H9 (cell line): ENCODE measurements at regions not wholly inside any gene's neighbourhood (a gene's known extent, or its start where the extent isn't known, plus 50 kb on each side); places are given as distances from the start of the nearest gene placed in this dataset.

ENCODE experiments used
- DNase-seq: peaks from one replicate; pipeline ENCODE4 v3.0.0-alpha.2; 2017
- H2AFZ ChIP-seq: one replicate; pipeline ENCODE4 v1.6.1; 2013; ENCODE audit warnings: mild to moderate bottlenecking, low read length, control low read depth, moderate library complexity
- H2AK5ac ChIP-seq: 2 replicates; pipeline ENCODE4 v1.6.1; 2013; ENCODE audit warnings: low read length, control low read depth, mixed read lengths; ENCODE audit not compliant: insufficient read length
- H2BK120ac ChIP-seq: one replicate; pipeline ENCODE4 v1.6.1; 2013; ENCODE audit warnings: low read depth, mild to moderate bottlenecking, low read length, control low read depth, inconsistent platforms; ENCODE audit not compliant: poor library complexity, severe bottlenecking
- H2BK12ac ChIP-seq: 2 replicates; pipeline ENCODE4 v1.6.1; 2013; ENCODE audit warnings: low read length, control low read depth, mixed read lengths, low read depth; ENCODE audit not compliant: insufficient read length
- H2BK15ac ChIP-seq: 2 replicates; pipeline ENCODE4 v1.6.1; 2013; ENCODE audit warnings: low read depth, low read length, control low read depth
- H2BK20ac ChIP-seq: one replicate; pipeline ENCODE4 v1.6.1; 2013; ENCODE audit warnings: low read depth, mild to moderate bottlenecking, low read length, control low read depth, inconsistent platforms; ENCODE audit not compliant: poor library complexity, severe bottlenecking
- H2BK5ac ChIP-seq: 2 replicates; pipeline ENCODE4 v1.6.1; 2013; ENCODE audit warnings: low read length, control low read depth, mixed read lengths; ENCODE audit not compliant: insufficient read length
- H3K14ac ChIP-seq: 2 replicates; pipeline ENCODE4 v1.6.1; 2013; ENCODE audit warnings: low read length, control low read depth; ENCODE audit not compliant: insufficient read depth
- H3K18ac ChIP-seq: 2 replicates; pipeline ENCODE4 v1.6.1; 2013; ENCODE audit warnings: low read depth, mild to moderate bottlenecking, mixed read lengths, low read length, control low read depth; ENCODE audit not compliant: insufficient read length
- H3K23ac ChIP-seq: 2 replicates; pipeline ENCODE4 v1.6.1; 2013; ENCODE audit warnings: low read length, control low read depth, mixed read lengths, low read depth; ENCODE audit not compliant: insufficient read length
- H3K23me2 ChIP-seq: 2 replicates; pipeline ENCODE4 v1.6.1; 2013; ENCODE audit warnings: low read depth, mild to moderate bottlenecking, mixed read lengths, low read length, control low read depth; ENCODE audit not compliant: insufficient read length, poor library complexity, severe bottlenecking
- H3K27ac ChIP-seq: 2 replicates; pipeline ENCODE4 v1.5.1; 2013; ENCODE audit warnings: low read length, control low read depth, mixed read lengths, low read depth; ENCODE audit not compliant: insufficient read length
- H3K27me3 ChIP-seq: 2 replicates; pipeline ENCODE4 v1.6.1; 2013; ENCODE audit warnings: low read length, control low read depth, inconsistent platforms; ENCODE audit not compliant: insufficient read depth
- H3K4ac ChIP-seq: 2 replicates; pipeline ENCODE4 v1.6.1; 2013; ENCODE audit warnings: low read depth, mild to moderate bottlenecking, control low read depth, inconsistent platforms, low read length, moderate library complexity
- H3K4me1 ChIP-seq: 2 replicates; pipeline ENCODE4 v1.6.1; 2013; ENCODE audit warnings: low read length, control low read depth, inconsistent platforms; ENCODE audit not compliant: insufficient read depth
- H3K4me2 ChIP-seq: 2 replicates; pipeline ENCODE4 v1.6.1; 2013; ENCODE audit warnings: low read length, control low read depth, mixed read lengths; ENCODE audit not compliant: insufficient read length, insufficient read depth
- H3K56ac ChIP-seq: 2 replicates; pipeline ENCODE4 v1.6.1; 2013; ENCODE audit warnings: low read depth, mild to moderate bottlenecking, mixed read lengths, low read length, control low read depth; ENCODE audit not compliant: insufficient read length
- H3K79me1 ChIP-seq: 2 replicates; pipeline ENCODE4 v1.6.1; 2013; ENCODE audit warnings: low read depth, mild to moderate bottlenecking, moderate library complexity, low read length, control low read depth, inconsistent platforms; ENCODE audit not compliant: insufficient read depth, poor library complexity, severe bottlenecking
- H3K79me2 ChIP-seq: 2 replicates; pipeline ENCODE4 v1.6.1; 2013; ENCODE audit warnings: low read length, control low read depth, inconsistent platforms; ENCODE audit not compliant: insufficient read depth
- H3K9ac ChIP-seq: 2 replicates; pipeline ENCODE4 v1.6.1; 2013; ENCODE audit warnings: low read length, control low read depth, mixed read lengths; ENCODE audit not compliant: insufficient read length; ENCODE audit errors: extremely low read depth
- H3K9me3 ChIP-seq: one replicate; pipeline ENCODE4 v1.6.1; 2013; ENCODE audit warnings: low read depth, low read length, inconsistent platforms; ENCODE audit not compliant: control insufficient read depth
- H3T11ph ChIP-seq: one replicate; pipeline ENCODE4 v1.6.1; 2013; ENCODE audit warnings: mild to moderate bottlenecking, low read length, control low read depth, inconsistent platforms
- H4K20me1 ChIP-seq: one replicate; pipeline ENCODE4 v1.6.1; 2013; ENCODE audit not compliant: control insufficient read depth, insufficient read length, insufficient read depth
- H4K5ac ChIP-seq: 2 replicates; pipeline ENCODE4 v1.6.1; 2013; ENCODE audit warnings: low read depth, mild to moderate bottlenecking, mixed read lengths, low read length, control low read depth; ENCODE audit not compliant: insufficient read length
- H4K8ac ChIP-seq: replicated peaks from 2 replicates; pipeline ENCODE4 v1.6.1; 2013; ENCODE audit warnings: low read length, control low read depth, mixed read lengths, low read depth; ENCODE audit not compliant: insufficient read length
- H4K91ac ChIP-seq: 2 replicates; pipeline ENCODE4 v1.6.1; 2013; ENCODE audit warnings: low read depth, mild to moderate bottlenecking, moderate library complexity, mixed read lengths, low read length, control low read depth; ENCODE audit not compliant: insufficient read length
- H3K27ac Mint-ChIP-seq, 3 experiments: 2 replicates in 2 of 3; 3 replicates in 1 of 3; pipeline ENCODE4 v1.8.0; 2020 to 2021; ENCODE audit warnings: mixed read lengths in 3 of 3, mild to moderate bottlenecking in 1 of 3, moderate library complexity in 1 of 3
- H3K27me3 Mint-ChIP-seq: 2 replicates; pipeline ENCODE4 v1.8.0; 2021; ENCODE audit warnings: low read depth, mild to moderate bottlenecking, moderate library complexity, mixed read lengths
- H3K36me3 Mint-ChIP-seq, 3 experiments: 2 replicates in 2 of 3; 3 replicates in 1 of 3; pipeline ENCODE4 v1.8.0; 2020 to 2021; ENCODE audit warnings: low read depth in 3 of 3, mixed read lengths in 3 of 3; ENCODE audit not compliant: insufficient read depth in 1 of 3
- H3K4me1 Mint-ChIP-seq, 2 experiments: 2 replicates each; pipeline ENCODE4 v1.8.0; 2020; ENCODE audit warnings: mixed read lengths in 2 of 2
- H3K4me3 Mint-ChIP-seq, 2 experiments: 2 replicates in 1 of 2; 3 replicates in 1 of 2; pipeline ENCODE4 v1.8.0; 2020 to 2021; ENCODE audit warnings: mild to moderate bottlenecking in 2 of 2, mixed read lengths in 2 of 2, moderate library complexity in 1 of 2
- H3K9me3 Mint-ChIP-seq, 2 experiments: 2 replicates in 1 of 2; 3 replicates in 1 of 2; pipeline ENCODE4 v1.8.0; 2020; ENCODE audit warnings: mild to moderate bottlenecking in 2 of 2, mixed read lengths in 2 of 2, moderate library complexity in 1 of 2
- WGBS: extraction: QIAGEN DNeasy Blood & Tissue Kit; methylation state at CpG from one replicate; pipeline ENCODE4 v1.1.7; 2013; ENCODE audit warnings: missing lambda C conversion rate, low lambda C conversion rate, mixed read lengths; ENCODE audit not compliant: insufficient read length; ENCODE audit errors: extremely low coverage; 5-methylcytosine and 5-hydroxymethylcytosine counted together
- TF ChIP-seq, protein P1 (sequence below): fragments of 200-600 bp; sonication (generic); conservative IDR thresholded peaks from 3 replicates; pipeline ENCODE4 v1.8.0; 2021; ENCODE audit warnings: antibody characterized with exemption, mild to moderate bottlenecking

GRCh38 chr7:49093218-49093617 is 168.9 kb downstream of the CDC14C start:
- no peak overlapping the region for H2BK5ac ChIP-seq
- H3K4me1 Mint-ChIP-seq: peaks cover 30 to 34% of the 10 kb centered on the region in 2 experiments
- no peak overlapping the region for H3K14ac ChIP-seq
- no peak overlapping the region for H4K5ac ChIP-seq
- H2BK120ac ChIP-seq: no peak overlapping the region
- no peak overlapping the region for H4K91ac ChIP-seq
- H3K9me3 Mint-ChIP-seq: peaks cover 0 to 5% of the 10 kb centered on the region in 2 experiments; a peak in 4 of 5 replicates
- no peaks in the 10 kb centered on the region for H3K27me3 ChIP-seq
- no peak overlapping the region for H2BK20ac ChIP-seq
- H3K4me2 ChIP-seq: no peak overlapping the region
- TF ChIP-seq, protein P1, sequence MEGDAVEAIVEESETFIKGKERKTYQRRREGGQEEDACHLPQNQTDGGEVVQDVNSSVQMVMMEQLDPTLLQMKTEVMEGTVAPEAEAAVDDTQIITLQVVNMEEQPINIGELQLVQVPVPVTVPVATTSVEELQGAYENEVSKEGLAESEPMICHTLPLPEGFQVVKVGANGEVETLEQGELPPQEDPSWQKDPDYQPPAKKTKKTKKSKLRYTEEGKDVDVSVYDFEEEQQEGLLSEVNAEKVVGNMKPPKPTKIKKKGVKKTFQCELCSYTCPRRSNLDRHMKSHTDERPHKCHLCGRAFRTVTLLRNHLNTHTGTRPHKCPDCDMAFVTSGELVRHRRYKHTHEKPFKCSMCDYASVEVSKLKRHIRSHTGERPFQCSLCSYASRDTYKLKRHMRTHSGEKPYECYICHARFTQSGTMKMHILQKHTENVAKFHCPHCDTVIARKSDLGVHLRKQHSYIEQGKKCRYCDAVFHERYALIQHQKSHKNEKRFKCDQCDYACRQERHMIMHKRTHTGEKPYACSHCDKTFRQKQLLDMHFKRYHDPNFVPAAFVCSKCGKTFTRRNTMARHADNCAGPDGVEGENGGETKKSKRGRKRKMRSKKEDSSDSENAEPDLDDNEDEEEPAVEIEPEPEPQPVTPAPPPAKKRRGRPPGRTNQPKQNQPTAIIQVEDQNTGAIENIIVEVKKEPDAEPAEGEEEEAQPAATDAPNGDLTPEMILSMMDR: no peak
- no CpG with 5 or more reads among the region's 1 CpG for WGBS
- no peak overlapping the region for H4K8ac ChIP-seq
- H3T11ph ChIP-seq: no peak overlapping the region
- H3K4me3 Mint-ChIP-seq: no peak overlapping the region
- no peak overlapping the region for H2BK12ac ChIP-seq
- H2BK15ac ChIP-seq: no peak overlapping the region
- no peaks in the 10 kb centered on the region for H3K79me1 ChIP-seq
- DNase-seq: no peak
- H3K4me1 ChIP-seq: peaks cover 5% of the 10 kb centered on the region; the same call in 1 of the 2 replicates
- H3K79me2 ChIP-seq: no peaks in the 10 kb centered on the region
- H3K56ac ChIP-seq: no peak overlapping the region
- H3K23ac ChIP-seq: no peak overlapping the region
- H3K27ac ChIP-seq: no peak overlapping the region
- H3K18ac ChIP-seq: no peak overlapping the region
- H3K23me2 ChIP-seq: no peaks in the 10 kb centered on the region
- H4K20me1 ChIP-seq: no peaks in the 10 kb centered on the region
- peaks cover 2 to 9% (median 6%) of the 10 kb centered on the region in 3 experiments; a peak in 6 of 7 replicates for H3K36me3 Mint-ChIP-seq
- no peak overlapping the region for H3K4ac ChIP-seq
- H3K9me3 ChIP-seq: no peaks in the 10 kb centered on the region
- H2AFZ ChIP-seq: no peak overlapping the region
- H3K27me3 Mint-ChIP-seq: no peaks in the 10 kb centered on the region
- no peak overlapping the region for H3K9ac ChIP-seq
- H2AK5ac ChIP-seq: no peak overlapping the region
- no peak overlapping the region for H3K27ac Mint-ChIP-seq
